Erythroblast (primary cell): ENCODE measurements at regions not wholly inside any gene's neighbourhood (a gene's known extent, or its start where the extent isn't known, plus 50 kb on each side); places are given as distances from the start of the nearest gene placed in this dataset.

ENCODE experiments used
- GATA1 ChIP-seq: IDR thresholded peaks from 2 replicates; pipeline ENCODE4 v1.6.1; 2011; ENCODE audit warnings: low read depth, mild to moderate bottlenecking, control low read depth, low read length, moderate library complexity
- POLR2A ChIP-seq: IDR thresholded peaks from 2 replicates; pipeline ENCODE4 v1.6.1; 2011; ENCODE audit warnings: mild to moderate bottlenecking, low read length

- no peak for TF ChIP-seq POLR2A
- TF ChIP-seq GATA1: no peak
These were observed 76.6 kb upstream of the NCKAP5 start for GRCh38 chr2:133644846-133645245.
